Cortex of kidney (tissue), 1 donor: ENCODE measurements at regions not wholly inside any gene's neighbourhood (a gene's known extent, or its start where the extent isn't known, plus 50 kb on each side); places are given as distances from the start of the nearest gene placed in this dataset.

ENCODE experiments used
- DNase-seq: peaks from one replicate; lab custom pipeline; 2025; lab: John Stamatoyannopoulos, UW

DNA sequence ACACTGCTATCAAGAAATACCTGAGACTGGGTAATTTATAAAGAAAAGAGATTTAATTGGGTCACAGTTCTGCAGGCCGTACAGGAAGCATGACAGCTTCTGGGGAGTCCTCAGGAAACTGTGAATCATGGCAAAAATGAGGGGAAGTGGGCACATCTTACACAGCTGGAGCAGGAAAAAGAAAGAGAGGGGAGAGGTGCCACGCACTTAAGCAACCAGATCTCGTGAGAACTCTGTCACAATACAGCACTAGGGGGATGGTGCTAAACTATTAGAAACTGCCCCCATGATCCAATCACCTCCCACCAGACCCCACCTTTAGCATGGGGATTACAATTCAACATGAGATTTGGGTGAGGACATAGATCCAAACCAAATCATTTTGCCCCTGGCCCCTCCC lies 105.5 kb upstream of the CPLX2 start:
- DNase-seq = no peak

GRCh38 chr5:175766963-175767362 lies 104.4 kb upstream of the CPLX2 start:
- no peak for DNase-seq

- no peak for DNase-seq
Measured at GRCh38 chr5:175772747-175773533, 98.4 kb upstream of the CPLX2 start.

DNA sequence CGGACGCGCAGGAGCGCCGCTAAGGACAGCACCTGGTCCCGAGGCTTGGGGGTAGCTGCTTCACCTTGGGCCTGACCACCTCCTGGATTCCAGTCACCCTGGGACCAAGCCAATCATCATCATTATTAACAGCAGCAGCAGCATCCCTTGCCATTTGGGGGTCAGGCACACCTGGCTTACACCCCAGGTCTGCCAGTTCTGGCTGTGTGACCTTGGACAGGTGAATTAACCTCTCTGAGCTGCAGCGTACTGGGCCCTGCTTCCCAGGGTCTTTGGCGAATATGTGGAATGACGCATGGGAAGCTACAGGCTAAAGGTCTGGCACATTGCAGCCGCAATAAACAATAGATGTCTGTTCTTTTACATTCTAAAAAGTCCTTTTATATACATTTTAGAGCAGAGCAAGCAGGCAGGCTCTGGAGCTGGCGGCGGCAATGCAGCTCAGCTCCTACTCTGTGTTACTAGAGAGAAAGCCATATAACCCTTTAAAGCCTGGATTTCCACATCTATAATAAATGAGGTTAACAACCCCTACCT lies 97.8 kb upstream of the CPLX2 start:
- no peak for DNase-seq

GRCh38 chr5:175775416-175775815 lies 96.0 kb upstream of the CPLX2 start:
- DNase-seq = no peak

DNA sequence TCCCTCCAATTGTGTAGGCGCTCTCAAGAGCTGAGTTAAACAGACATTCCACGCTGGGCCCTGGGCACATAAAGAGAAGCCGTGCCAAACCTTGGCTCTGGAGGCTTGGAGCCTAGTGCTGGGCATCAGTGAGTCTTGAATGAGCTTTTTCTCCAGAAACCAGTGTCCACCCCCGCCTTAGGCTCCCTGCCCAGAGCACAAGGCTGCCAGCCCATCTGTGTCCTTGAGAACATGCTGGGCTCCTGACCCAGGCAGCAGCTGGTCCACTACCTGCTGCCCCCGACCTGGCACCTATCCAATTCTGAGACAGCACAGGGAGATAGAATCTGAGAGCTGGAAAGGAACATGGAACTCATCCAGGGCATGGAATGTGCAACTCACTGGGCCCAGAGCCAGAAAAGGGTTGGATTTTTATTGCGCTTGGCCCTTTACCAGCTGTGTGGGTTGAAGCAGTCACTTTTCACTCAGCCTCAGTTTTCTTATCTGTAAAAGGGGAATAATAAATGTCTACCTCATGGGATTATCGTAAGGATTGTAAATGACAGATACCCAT lies 92.4 kb upstream of the CPLX2 start:
- DNase-seq = no peak

GRCh38 chr5:175783739-175784138 lies 87.6 kb upstream of the CPLX2 start:
- no peak for DNase-seq

- DNase-seq = no peak
Measured at GRCh38 chr5:175784230-175784629, 87.1 kb upstream of the CPLX2 start.

- DNase-seq = no peak
Measured at GRCh38 chr5:175785681-175786080, 85.7 kb upstream of the CPLX2 start.

- DNase-seq = no peak
Measured at GRCh38 chr5:175788155-175788787, 83.1 kb upstream of the CPLX2 start.

DNA sequence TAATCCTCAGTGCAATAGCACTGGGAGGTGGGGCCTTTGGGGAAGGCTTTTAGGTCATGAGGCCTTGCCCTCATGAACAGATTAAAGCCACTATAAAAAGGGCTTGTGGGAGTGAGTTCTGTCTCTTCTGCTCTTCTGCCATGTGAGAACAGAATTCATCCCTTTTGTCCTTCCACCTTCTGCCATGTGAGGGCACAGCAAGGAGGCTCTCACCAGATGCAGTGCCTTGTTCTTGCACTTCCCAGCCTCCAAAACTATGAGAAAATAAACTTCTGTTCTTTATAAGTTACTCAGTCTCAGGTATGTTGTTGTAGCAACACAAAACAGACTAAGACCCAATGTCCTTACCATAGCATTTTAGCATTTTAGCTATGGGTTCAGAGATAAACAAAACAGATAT lies 81.7 kb upstream of the CPLX2 start:
- no peak for DNase-seq

DNA sequence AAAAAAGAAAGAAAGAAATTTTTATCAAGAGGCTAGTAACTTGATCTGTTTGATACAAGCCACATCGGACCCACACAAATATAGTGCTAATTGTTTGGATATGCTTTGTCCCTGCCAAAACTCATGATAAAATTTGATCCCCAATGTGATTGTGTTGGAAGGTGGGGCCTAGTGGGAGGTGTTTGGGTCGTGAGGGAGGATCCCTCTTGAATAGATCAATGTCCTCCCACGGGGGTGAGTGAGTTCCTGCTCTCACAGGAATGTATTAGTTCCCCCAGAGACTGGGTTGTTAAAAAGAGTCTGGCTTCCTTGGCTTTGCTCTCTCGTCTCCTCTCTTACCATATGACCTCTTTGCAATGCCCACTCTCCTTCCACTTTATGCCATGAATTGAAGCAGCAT lies 80.6 kb upstream of the CPLX2 start:
- DNase-seq = no peak

GRCh38 chr5:175795959-175796358 lies 75.4 kb upstream of the CPLX2 start:
- DNase-seq = no peak

- peak; percentile 20 for DNase-seq
Measured at GRCh38 chr5:175796536-175797499, 74.6 kb upstream of the CPLX2 start.

GRCh38 chr5:175797521-175798038 lies 73.8 kb upstream of the CPLX2 start:
- no peak for DNase-seq

DNA sequence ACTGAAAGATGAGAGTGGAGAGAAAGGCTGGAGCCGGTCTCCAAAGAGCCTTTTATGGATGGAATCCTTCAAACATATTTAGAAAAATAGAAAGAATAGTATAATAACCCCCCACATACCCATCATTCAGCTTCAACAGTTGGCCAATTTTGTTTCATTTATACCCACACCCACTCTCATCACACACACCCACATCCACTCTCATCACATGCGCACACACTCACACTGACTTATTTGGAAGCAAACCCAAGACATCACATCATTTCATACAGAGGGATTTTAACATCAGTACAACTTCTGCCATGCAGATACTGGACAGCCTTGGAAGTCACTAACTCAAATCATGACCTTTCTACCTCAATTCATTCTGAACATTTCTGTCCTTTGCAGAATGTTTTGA lies 72.8 kb upstream of the CPLX2 start:
- no peak for DNase-seq

DNA sequence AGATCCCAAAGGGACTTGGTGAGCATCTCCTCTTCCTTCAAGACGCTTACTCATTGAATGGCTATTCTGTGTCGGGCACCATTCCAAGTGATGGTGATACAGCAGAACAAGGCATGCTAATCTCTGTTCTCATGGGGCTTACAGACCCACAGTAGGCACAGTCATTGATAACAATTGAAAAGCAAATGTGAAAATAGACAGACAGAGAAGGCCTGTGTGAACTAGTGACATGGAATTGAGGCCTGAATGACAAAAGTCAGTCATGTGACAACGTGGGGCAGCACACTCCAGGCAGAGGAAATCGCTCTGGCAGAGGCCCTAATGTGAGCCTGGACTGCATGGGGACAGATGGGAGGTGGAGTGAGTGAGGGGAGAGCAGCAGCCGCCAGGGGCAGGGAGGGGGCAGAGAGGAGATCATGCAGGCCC lies 70.7 kb upstream of the CPLX2 start:
- DNase-seq = no peak

DNA sequence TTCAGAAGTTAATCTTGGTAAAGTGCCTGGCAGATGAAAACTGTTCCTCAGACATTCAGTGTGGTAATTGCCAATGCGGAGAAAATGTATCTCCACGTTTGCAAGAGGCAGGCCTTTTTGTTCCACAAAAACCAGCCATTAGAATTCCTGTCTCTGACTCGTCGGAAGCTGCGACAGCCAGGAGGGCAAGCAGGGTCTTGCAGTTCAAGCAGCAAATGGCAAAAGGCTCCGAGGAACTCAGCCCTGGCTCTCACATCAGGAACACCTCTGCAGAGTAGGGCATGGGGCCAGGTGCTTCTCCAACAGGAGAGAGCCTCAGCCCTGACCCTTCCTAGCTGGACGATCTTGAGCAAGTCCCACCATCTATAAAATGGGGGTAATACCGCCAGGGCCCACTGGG lies 69.0 kb upstream of the CPLX2 start:
- no peak for DNase-seq

- DNase-seq = no peak
Measured at GRCh38 chr5:175803254-175803653, 68.1 kb upstream of the CPLX2 start.

GRCh38 chr5:175803736-175804454 lies 67.5 kb upstream of the CPLX2 start:
- no peak for DNase-seq
